Stomach (tissue), 4 donors: ENCODE measurements at regions not wholly inside any gene's neighbourhood (a gene's known extent, or its start where the extent isn't known, plus 50 kb on each side); places are given as distances from the start of the nearest gene placed in this dataset.

Source experiments
- CTCF ChIP-seq, 7 experiments: fragments of 450-650 bp in 4 of 7; fragments of 200-600 bp in 3 of 7; sonication (generic) in 3 of 7; IDR thresholded peaks; one replicate each; pipeline ENCODE4 v1.5.1; 2016 to 2019; ENCODE audit warnings: antibody characterized with exemption in 7 of 7, control low read depth in 2 of 7, mild to moderate bottlenecking in 1 of 7
- EP300 ChIP-seq: sonication (generic); formaldehyde crosslinking; IDR thresholded peaks from one replicate; pipeline ENCODE4 v1.6.1; 2017; ENCODE audit warnings: antibody characterized with exemption
- POLR2A ChIP-seq, 4 donors: fragments of 450-650 bp; IDR thresholded peaks; one replicate each; pipeline ENCODE4 v1.6.1; 2016; ENCODE audit warnings: antibody characterized with exemption in 4 of 4, control low read depth in 2 of 4, mild to moderate bottlenecking in 1 of 4, moderate library complexity in 1 of 4

GRCh38 chr3:82178291-82178690, 416.8 kb upstream of the GBE1 start:
- TF ChIP-seq EP300 (no peak), CTCF (IDR thresholded peaks at IDR 0.05) (no peak), POLR2A (IDR thresholded peaks at IDR 0.05) (no peak)
